DMS79 treated with DMSO at 0.1 percent for 48 hours (cell line): ENCODE measurements at regions not wholly inside any gene's neighbourhood (a gene's known extent, or its start where the extent isn't known, plus 50 kb on each side); places are given as distances from the start of the nearest gene placed in this dataset.
A peak's percentile ranks its signal among the peaks of the same experiment; 100 is the strongest.
"Not testable (repeated sequence)": the region's sequence is repeated elsewhere in the genome, so short reads cannot be mapped to it uniquely, and the experiment has no call there.

Experiments
- DNase-seq: peaks from one replicate; lab custom pipeline; 2025; lab: John Stamatoyannopoulos, UW

GRCh38 chr11:92027136-92027535 is 197.5 kb upstream of the FAT3 start:
- not testable (repeated sequence) for DNase-seq

DNA sequence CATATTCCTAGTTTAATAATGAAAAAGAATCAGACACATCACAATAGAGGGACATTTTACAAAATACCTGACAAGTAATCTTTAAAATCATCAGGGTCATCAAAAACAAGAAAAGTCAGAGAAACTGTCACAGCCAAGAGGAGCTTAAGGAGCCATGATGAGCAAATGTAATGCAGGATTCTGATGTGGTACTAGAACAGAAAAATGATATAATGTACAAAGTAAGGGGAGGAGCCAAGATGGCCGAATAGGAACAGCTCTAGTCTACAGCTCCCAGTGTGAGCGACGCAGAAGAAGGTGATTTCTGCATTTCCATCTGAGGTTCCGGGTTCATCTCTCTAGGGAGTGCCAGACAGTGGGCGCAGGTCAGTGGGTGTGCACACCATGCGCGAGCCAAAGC is 198.0 kb upstream of the FAT3 start:
- no peak for DNase-seq

DNA sequence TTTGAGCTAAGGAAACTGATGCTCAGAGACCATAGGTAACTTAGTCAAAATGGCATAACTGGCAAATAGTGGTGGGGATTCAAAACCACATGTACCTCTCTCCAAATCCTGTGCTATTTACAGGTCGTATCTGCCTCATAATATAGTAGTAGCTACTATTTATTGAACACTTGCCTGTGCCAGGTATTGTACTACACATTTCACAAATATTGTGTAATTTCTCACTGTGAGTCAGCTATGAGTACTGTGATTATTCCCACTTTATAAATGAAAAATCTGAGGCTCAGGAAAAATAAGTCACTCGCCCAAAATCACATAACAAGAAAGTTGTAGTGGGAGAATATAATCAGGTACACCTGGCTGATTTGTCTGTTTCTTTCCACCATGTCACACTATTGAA is 199.8 kb upstream of the FAT3 start:
- no peak for DNase-seq

DNA sequence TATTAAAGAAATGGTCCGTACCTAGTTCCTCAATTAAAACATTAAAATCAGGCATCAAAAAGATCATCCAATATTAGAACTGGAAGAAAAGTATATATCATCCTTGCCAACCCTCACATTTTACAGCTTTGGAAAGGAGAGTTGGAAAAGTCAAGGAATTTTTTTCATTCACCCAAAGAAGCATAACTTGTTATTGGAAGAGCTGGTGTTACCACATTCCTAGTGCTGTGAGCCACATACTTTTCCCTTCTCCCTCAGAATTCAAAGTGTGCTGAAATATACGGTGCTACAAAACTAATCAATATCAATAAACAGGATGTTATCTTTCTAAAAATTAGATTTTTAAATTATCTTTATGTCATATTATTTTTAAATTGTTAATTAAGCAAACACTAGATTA is 202.1 kb upstream of the FAT3 start:
- DNase-seq, result no peak

DNA sequence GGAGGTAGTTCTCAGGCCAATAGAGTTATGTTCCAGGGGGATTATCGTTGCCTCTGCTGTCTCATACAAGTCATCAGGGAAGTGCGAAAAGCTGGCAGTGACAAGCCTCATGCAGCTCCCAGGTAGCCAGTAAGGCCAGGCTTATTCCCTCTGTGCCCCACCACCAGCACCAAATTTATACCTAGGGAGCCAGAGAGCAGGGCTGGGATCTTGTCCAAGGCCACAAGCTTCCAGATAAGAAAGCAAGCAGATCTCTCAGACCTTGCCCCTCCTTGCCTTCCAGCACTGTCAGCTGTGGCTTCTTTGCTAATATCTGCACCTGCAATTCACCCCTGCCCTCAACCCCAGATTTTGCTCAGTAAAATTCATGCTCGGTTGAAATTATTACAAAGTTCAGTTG is 206.3 kb upstream of the FAT3 start:
- DNase-seq, result no peak

GRCh38 chr11:92008249-92008648 is 216.4 kb upstream of the FAT3 start:
- no peak for DNase-seq

DNA sequence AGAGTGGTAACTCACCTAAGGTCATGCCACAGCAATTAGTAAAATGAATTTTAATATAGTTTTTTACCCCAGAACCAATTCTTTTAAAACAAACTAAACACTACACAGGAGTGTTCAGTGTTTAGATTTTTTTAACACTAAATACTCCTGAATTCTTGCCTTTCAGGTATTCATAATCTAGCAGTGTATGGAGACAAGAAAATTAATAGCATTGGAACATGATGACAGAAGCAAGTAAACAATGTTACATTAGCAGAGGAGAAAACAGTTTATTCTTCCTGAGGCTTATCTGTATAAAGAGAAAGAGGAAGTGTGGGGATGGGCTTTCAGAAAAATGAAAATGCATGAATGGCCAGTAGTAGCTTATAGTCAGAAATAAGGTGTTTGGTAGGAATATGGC is 222.1 kb upstream of the FAT3 start:
- DNase-seq, result no peak

GRCh38 chr11:91998481-91998880 is 226.1 kb upstream of the FAT3 start:
- DNase-seq, result no peak

GRCh38 chr11:91997226-91997625 is 227.4 kb upstream of the FAT3 start:
- DNase-seq, result peak; percentile 90

DNA sequence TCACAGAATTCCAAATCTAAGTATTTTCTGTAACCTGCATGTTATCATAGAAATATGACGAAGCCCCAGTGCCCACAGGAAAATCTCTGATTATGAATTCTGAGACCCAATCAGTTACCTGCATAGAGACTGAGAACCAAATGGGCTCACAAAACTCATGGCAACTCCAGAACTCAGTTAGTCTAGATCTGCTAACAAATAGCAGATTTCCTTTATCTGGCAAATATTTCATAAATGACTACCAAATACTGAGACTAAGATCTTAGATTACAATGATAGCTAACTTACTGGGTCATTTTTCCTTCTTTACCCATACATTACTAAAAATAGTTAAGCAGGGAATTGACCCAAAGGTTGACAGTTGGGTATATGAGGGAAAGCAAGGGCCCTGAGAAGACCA is 228.1 kb upstream of the FAT3 start:
- DNase-seq, result no peak

DNA sequence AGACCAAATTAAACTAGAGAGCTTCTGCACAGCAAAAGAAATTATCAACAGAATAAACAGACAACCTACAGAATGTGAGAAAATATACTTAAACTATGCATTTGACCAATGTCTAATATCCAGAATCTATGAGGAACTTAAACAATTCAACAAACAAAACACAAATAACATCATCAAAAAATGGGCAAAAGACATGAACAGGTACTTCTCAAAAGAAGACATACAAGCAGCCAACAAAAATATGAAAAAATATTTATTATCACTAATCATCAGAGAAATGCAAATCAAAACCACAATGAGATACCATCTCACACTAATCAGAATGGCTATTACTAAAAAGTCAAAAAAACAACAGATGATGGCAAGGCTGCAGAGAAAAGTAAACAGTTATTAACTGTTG is 236.2 kb upstream of the FAT3 start:
- DNase-seq, result not testable (repeated sequence)

DNA sequence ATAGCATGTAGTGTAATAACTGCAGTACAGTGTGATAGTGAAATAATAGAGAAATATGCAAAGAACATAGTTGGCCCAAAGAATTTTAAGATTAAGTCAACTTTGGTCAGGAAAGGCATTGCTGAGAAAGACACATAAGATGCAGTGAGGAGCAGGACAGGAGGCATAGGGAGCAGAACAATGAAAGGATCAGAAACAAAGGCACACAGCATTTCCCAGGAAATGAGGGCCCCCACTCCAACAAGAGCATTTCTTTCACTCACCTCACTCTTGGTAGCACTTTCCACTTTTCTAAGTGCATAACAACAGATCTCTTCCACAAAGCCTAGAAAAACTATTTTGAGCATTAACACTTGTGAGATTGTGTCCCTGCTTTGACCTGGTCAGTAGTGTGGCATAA is 238.4 kb upstream of the FAT3 start:
- no peak for DNase-seq

- DNase-seq, result no peak
These were observed 240.5 kb upstream of the FAT3 start for GRCh38 chr11:91984033-91984584.

GRCh38 chr11:91981995-91982394 is 242.6 kb upstream of the FAT3 start:
- no peak for DNase-seq

GRCh38 chr11:91979775-91980174 is 244.8 kb upstream of the FAT3 start:
- no peak for DNase-seq

DNA sequence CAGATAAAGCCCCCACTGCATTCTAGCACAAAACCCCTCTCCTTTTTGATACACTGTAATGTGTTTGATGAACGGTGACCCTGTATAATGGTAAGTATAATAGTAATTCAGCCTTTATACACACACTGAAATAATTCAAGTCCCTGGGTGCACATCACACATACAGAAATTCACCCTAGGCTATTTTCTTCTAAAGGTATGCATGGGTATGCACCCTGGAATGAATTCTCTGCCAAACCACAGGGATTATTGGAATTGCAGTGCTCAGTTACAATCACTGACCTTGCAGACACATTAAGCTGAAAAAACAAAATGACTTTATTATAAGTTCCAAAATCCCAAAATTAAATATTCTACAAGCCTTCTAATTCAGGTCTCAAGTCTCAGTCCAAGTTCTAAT is 245.9 kb upstream of the FAT3 start:
- no peak for DNase-seq

DNA sequence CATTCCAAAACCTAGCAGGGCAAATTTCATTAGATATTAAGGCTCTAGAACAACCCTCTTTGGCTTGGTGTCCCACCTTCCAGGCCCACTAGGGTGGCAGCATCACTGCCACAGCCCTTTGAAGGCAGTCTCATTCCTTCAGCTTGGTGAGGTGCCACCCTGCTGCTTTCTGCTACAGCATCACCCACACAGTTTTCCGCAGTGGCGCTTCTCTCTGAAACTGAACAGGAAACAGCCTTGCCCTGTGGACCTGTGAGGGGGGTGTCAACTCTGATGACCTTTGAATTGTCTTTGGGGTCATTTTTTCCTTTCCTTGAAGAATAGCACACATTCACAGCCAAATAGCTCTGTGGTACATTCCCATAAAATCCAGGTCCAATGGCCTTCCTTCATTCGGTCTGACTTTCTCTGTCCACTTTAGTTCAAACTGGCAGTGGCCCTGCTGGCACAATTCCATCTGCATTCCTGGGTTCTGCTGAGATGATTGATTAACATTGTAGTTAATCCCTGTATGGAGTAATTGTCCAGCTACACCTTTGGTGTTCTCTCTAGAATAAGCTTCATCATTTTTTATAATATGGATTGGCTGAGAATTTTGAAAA is 251.9 kb upstream of the FAT3 start:
- DNase-seq, result no peak

GRCh38 chr11:91970624-91971023 is 254.0 kb upstream of the FAT3 start:
- DNase-seq, result no peak

- DNase-seq, result no peak
These were observed 255.1 kb upstream of the FAT3 start for GRCh38 chr11:91969486-91969885.

- no peak for DNase-seq
These were observed 256.9 kb upstream of the FAT3 start for GRCh38 chr11:91967691-91968045.

GRCh38 chr11:91967026-91967690 is 257.5 kb upstream of the FAT3 start:
- no peak for DNase-seq

- no peak for DNase-seq
These were observed 258.2 kb upstream of the FAT3 start for GRCh38 chr11:91966368-91966767.

DNA sequence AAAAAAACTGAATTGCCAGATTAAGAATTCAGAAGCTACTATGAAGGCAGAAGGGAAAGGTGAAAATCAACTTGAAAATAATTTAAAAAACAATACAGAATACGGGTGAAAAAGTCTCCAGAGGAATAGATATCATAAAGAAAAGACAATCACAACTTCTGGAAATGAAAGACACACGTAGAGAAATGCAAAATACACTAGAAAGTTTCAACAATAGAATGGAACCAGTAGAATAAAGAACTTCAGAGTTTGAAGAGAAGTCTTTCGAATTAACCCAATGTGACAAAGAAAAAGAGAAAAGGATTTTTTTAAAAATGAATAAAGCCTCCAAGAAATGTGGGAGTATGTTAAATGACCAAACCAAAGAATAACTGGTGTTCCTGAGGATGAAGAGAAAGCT is 263.8 kb upstream of the FAT3 start:
- DNase-seq, result no peak

- no peak for DNase-seq
These were observed 265.2 kb upstream of the FAT3 start for GRCh38 chr11:91959411-91959810.
